ENCODE measurements at regions not wholly inside any gene's neighbourhood (a gene's known extent, or its start where the extent isn't known, plus 50 kb on each side); places are given as distances from the start of the nearest gene placed in this dataset.

GRCh38 chr1:29475326-29475725, 239.0 kb downstream of the PTPRU start:
- TF ChIP-seq FOXP2 (optimal IDR thresholded peaks at IDR 0.05; ENCODE audit: borderline replicate concordance, extremely low read depth, extremely low read length, insufficient read depth), result no peak
- TF ChIP-seq SIN3A (IDR thresholded peaks at IDR 0.05; ENCODE audit: borderline replicate concordance, insufficient read depth, low read length), result no peak
- no peak for TF ChIP-seq POLR2AphosphoS5 (IDR thresholded peaks at IDR 0.05; ENCODE audit: low read depth, low read length)
- TF ChIP-seq TAF1 (IDR thresholded peaks at IDR 0.05; ENCODE audit: borderline replicate concordance, insufficient read depth, low read length), result no peak

Measured in PFSK-1 (cell line).